NCI-H510A treated with DMSO at 0.1 percent for 48 hours (cell line): ENCODE measurements at regions not wholly inside any gene's neighbourhood (a gene's known extent, or its start where the extent isn't known, plus 50 kb on each side); places are given as distances from the start of the nearest gene placed in this dataset.
"Not testable (repeated sequence)": the region's sequence is repeated elsewhere in the genome, so short reads cannot be mapped to it uniquely, and the experiment has no call there.

Source experiments
- DNase-seq: peaks from one replicate; lab custom pipeline; 2025; lab: John Stamatoyannopoulos, UW

DNA sequence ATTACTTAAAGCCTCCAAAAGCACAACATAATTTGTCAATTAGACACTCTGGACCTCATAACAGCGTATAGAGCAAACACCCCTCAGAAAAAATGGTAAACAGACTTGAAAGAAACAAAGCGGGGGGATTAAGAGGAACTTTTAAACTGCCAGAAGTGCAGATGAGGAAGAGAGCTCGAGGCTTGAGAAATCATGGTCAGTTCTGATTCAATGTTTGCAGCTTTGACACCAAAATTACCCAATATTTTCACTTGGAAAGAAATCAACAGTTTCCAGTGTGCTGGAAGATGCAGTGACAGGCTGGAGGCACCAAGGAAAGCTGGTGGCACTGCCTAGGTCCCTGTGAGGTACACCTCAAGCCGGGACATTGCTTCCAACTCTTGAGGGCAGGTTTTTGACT lies 180.9 kb upstream of the TOX3 start:
- no peak for DNase-seq

- DNase-seq, result no peak
Measured at GRCh38 chr16:52727441-52727840, 180.5 kb upstream of the TOX3 start.

DNA sequence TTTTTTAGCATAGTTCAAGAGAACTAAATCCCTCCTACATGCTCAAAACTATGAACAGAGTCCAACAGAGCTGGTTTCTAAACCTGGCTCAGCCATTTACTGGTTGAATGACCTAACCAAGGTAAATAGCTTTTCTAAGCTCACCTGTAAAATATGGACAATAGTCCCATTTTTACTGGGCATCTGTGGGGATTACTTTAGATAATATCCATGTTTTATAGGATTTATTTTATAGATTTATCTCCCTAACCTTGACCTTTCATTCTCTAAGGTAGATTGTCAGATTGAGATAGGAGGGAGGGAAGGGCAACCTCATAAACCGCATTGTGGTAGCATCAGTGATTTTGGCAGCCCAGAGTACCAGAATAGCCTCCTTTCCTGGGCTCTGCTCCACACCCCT lies 178.5 kb upstream of the TOX3 start:
- DNase-seq, result no peak

GRCh38 chr16:52725043-52725442 lies 178.1 kb upstream of the TOX3 start:
- DNase-seq, result no peak

DNA sequence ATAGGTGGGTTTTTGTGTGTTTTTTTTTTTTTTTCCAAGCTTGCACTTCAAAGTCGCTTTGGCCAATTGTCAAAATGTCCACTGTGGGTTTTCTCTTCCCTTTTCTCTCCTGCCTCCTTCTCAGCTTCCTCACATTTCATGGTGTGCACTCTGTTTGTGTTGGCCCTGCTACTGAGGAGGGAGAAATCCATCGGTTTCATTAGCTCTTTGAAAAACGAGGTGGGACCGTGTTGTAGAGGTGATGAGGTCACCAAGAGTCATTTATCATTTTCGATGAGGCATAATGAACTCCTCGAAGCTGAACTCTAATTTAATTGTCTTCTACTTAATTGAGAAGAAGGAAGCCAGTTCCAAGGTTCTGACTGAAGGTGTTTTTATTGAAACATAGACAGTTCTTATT lies 174.4 kb upstream of the TOX3 start:
- DNase-seq, result peak; percentile 16

- no peak for DNase-seq
Measured at GRCh38 chr16:52718046-52718445, 171.1 kb upstream of the TOX3 start.

- no peak for DNase-seq
Measured at GRCh38 chr16:52713740-52714139, 166.8 kb upstream of the TOX3 start.

- DNase-seq, result no peak
Measured at GRCh38 chr16:52709306-52709705, 162.4 kb upstream of the TOX3 start.

DNA sequence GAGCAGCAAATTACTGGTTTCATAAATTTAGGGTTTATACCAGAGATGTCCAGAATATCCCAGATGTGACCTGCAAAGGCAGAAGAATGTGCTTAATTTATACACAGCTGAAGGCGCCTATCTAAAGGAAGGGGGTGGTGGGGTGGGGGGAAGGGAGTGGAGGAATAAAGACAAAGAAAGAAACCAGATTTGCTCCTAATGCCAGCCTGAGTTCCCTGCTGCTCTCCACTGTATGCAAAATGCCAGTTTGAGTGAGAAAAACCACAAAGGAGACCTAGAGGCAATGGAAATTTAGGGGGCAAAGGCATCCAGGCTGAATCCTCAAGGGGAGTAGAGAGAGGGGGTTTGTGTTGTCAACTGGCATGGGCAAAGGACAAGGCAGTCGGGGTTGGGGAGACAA lies 161.5 kb upstream of the TOX3 start:
- DNase-seq, result no peak

DNA sequence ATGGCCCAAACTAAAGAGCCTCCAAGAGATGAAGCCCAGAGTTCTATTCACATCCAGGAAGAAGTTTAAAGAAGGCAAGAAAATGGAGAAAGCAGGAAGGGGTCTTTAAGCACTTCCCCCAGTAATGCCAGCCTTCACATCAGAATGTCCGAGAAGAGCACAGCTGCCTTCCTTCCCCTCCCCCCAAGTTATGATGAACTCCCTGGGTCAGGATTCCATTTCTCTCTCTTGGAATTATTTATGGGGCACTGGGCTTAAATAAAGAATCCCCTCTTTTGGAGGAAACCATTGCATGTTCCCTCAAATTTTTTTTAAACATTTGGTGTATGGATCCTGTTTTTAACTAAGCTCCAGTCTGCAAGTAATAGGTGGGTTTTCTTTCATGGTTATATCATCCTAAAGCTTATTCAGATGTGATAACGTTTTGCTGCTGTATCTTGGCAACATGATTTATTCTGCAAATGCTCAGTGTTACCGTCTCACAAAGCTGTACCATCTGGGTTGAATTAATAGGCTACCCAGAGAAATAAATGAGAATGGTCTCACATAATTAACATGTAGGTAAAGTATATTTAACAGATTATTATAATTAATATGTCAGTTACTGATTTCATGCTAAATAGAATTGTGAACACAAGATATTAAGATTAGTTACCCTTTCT lies 160.9 kb upstream of the TOX3 start:
- DNase-seq, result no peak

DNA sequence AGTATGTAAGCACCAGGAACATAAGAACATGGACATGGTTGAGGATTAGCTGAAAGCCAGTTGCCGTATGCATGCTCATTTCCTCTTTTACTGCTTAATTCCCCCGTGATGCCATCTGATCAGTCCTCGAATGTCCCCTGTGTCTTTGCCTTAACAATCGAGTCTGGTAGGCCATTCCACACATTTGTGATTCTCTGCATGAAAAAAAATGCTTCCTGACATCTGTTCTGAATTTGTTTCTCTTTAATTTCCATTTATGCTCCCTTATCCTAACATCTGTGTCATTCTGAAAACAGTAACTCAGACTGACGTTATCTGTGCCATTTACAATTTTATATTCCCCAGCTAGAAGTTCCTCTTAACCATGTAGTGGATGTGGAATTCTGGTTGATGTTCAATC lies 158.2 kb upstream of the TOX3 start:
- no peak for DNase-seq

GRCh38 chr16:52697971-52698370 lies 151.0 kb upstream of the TOX3 start:
- no peak for DNase-seq

DNA sequence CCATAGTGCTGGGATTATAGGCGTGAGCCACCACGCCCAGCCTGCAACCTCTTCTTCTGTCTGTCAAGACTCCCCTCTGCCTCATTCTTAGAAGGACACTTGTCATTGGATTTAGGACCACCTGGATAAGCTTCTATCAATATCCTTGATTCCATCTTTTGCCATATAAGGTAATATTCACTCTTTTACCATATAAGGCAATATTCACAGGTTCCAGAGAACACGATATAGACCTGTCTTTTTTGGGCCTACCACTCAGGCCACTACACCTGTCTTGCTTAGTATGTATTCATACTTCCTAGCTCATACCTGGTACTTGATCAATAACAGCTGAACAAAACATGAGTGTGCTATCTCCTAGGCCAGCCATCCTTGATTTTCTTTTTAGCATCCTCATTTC lies 149.2 kb upstream of the TOX3 start:
- DNase-seq, result no peak

DNA sequence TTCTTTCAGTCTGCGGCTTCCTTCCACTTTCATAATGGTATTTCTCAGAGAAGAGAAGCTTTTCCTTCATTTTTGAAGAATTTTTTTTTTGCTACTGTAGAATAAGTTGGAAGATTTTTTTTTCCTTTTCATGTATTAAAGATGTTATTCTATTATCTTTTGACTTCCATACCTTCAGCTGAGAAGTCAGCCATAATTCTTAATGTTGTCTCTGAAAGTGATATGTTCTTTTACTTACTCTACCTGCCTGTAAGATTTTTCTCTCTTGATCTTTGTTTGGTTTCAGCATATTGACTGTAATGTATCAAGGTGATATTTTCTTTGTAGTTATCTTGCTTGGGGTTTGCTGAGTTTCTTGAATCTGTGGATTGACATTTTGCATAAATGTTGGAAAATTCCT lies 143.5 kb upstream of the TOX3 start:
- DNase-seq, result no peak

- DNase-seq, result no peak
Measured at GRCh38 chr16:52680993-52681392, 134.1 kb upstream of the TOX3 start.

GRCh38 chr16:52677501-52677900 lies 130.6 kb upstream of the TOX3 start:
- no peak for DNase-seq

DNA sequence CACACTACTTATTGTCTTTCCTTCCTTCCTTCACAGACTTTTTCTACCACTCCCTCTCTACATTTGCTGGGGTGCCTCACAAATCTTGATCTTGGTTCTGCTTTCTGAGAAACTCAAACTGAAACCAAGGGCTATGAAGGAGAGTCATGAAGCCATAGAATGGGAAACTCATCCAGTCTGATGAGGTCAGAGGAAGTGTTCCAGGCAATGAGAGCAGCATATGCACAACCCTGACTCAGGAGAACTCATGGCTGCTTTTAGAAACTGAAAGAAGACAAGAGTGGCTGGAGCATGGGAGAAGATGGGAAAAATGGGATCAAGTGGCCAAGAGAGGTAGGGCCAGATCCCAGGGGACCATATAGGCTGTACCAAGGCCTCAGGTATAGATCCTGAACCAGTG lies 130.0 kb upstream of the TOX3 start:
- DNase-seq, result no peak

GRCh38 chr16:52671590-52671989 lies 124.6 kb upstream of the TOX3 start:
- DNase-seq, result no peak

DNA sequence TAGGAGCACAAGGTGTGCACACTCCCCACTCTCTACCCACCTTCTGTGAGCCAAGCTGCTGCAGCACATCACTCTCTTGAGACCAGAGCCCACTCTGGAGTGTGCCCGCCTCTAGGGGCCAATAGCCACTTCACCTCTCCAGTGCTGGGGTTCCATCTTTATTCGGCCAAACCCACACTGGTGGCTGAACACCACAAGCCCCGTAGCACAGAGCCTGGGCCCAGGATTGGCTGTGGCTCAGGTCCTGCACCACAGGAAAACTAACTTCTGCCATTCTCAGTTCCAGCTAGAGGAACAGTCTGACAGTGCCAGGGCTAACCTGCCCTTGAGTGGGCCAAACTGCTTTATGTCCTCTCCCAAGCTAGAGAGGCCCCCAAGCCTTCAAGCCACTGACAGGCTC lies 111.0 kb upstream of the TOX3 start:
- DNase-seq, result no peak

DNA sequence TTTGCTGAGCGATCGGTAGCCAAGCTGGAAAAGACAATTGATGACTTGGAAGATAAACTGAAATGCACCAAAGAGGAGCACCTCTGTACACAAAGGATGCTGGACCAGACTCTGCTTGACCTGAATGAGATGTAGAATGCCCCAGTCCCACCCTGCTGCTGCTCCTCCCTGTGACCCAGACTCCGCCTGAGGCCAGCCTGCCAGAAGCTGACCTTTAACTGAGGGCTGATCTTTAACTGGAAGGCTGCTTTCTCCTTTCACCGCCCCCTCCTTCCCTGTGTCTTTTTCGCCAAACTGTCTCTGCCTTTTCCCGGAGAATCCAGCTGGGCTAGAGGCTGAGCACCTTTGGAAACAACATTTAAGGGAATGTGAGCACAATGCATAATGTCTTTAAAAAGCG lies 109.0 kb upstream of the TOX3 start:
- DNase-seq, result not testable (repeated sequence)

DNA sequence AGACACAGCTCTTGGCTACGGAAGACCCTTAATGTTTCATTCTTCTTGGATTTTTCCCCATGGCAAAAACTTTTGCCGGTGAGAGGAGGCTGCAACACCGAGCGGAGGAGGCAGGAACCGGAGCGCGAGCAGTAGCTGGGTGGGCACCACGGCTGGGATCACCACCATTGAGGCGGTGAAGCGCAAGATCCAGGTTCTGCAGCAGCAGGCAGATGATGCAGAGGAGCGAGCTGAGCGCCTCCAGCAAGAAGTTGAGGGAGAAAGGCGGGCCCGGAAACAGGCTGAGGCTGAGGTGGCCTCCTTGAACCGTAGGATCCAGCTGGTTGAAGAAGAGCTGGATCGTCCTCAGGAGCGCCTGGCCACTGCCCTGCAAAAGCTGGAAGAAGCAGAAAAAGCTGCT lies 108.2 kb upstream of the TOX3 start:
- DNase-seq, result not testable (repeated sequence)

DNA sequence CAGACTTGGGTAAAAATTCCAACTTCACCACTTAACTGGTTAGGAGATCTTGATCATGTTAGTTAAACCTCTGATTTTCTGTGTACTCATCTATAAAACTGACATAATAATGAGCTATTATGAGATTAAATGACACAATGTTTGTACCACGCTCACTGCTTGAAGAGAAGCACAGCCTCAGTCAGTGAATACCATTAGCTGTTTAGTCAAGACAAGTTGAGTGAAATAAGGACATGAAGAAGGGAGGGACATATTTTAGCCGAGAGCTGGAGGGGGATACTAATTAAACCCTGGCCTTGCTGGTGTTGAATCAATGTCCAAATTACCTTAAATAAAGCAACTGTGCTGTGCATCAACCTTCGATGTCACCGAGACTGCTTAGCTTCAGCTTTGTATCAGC lies 105.1 kb upstream of the TOX3 start:
- DNase-seq, result no peak

DNA sequence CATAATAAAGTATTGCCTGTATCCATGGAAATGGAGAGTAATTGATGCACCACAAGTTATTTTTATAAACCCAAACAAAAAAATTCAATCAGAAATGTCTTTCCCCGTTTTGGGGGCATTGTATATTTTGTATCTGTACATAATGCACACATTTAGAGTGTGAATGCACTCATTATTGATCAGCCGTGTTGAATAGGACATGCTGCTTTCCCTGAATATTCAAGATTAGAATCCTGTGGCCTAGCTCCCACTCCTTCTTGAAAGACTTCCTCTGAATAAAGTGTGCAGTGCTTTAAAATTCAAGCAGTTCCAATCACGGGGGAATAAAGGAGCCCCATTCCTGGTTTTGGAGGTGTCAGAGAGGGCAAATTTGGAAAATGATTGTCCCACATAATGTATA lies 103.8 kb upstream of the TOX3 start:
- DNase-seq, result no peak

DNA sequence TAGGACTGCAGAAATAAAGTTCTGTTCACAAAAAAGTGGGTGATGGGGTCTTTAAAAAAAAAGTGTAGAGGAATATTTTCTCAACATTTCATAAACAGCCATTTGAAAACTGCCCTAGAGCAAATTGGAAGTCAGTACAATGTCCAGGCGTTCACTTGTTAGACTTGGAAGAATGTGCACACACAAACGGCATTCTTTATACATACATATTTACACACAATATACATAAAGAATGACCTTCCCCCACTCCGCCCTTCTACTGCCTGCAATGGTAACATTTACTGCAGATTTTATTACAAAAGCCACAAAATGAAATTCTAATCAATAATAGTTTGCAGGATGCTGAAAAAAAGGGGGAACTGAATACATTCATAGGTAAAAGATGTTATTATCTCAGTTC lies 103.4 kb upstream of the TOX3 start:
- DNase-seq, result no peak

GRCh38 chr16:52649870-52650269 lies 102.9 kb upstream of the TOX3 start:
- no peak for DNase-seq
